Loucy (cell line): ENCODE measurements at regions not wholly inside any gene's neighbourhood (a gene's known extent, or its start where the extent isn't known, plus 50 kb on each side); places are given as distances from the start of the nearest gene placed in this dataset.

Experiments
- H2AFZ ChIP-seq: fragments of 200-600 bp; sonication (generic); 2 replicates; pipeline ENCODE4 v1.6.0; 2016; ENCODE audit warnings: antibody characterized with exemption, mild to moderate bottlenecking, low read length, moderate library complexity
- H3F3A ChIP-seq: fragments of 200-600 bp; 2 replicates; pipeline ENCODE4 v1.6.0; 2016; ENCODE audit warnings: antibody characterized with exemption, low read depth, mild to moderate bottlenecking
- H3K27me3 ChIP-seq: fragments of 200-600 bp; sonication (generic); 2 replicates; pipeline ENCODE4 v1.6.1; 2014; ENCODE audit warnings: low read length, mild to moderate bottlenecking; ENCODE audit not compliant: insufficient read depth, poor library complexity, severe bottlenecking
- H3K36me3 ChIP-seq: fragments of 200-600 bp; sonication (generic); 2 replicates; pipeline ENCODE4 v1.6.1; 2016; ENCODE audit warnings: low read length; ENCODE audit not compliant: insufficient read depth
- H3K4me1 ChIP-seq: fragments of 200-600 bp; sonication (generic); 2 replicates; pipeline ENCODE4 v1.5.1; 2014; ENCODE audit warnings: low read length, mild to moderate bottlenecking; ENCODE audit not compliant: insufficient read depth, poor library complexity, severe bottlenecking
- H3K4me2 ChIP-seq: fragments of 200-600 bp; sonication (generic); 2 replicates; pipeline ENCODE4 v1.6.0; 2014; ENCODE audit warnings: antibody characterized with exemption, low read length, low read depth, mild to moderate bottlenecking; ENCODE audit not compliant: poor library complexity, severe bottlenecking
- H3K4me3 ChIP-seq: fragments of 200-600 bp; sonication (generic); 2 replicates; pipeline ENCODE4 v1.5.1; 2014; ENCODE audit warnings: low read length, mild to moderate bottlenecking, mixed read lengths; ENCODE audit not compliant: poor library complexity, severe bottlenecking
- H3K79me2 ChIP-seq: fragments of 200-600 bp; sonication (generic); 2 replicates; pipeline ENCODE4 v1.6.1; 2014; ENCODE audit warnings: low read length; ENCODE audit not compliant: insufficient read depth
- H3K9ac ChIP-seq: fragments of 200-600 bp; sonication (generic); 2 replicates; pipeline ENCODE4 v1.6.0; 2014; ENCODE audit warnings: mild to moderate bottlenecking, low read depth, low read length, moderate library complexity; ENCODE audit not compliant: poor library complexity, severe bottlenecking
- H3K9me2 ChIP-seq: fragments of 200-600 bp; sonication (generic); replicated peaks from 2 replicates; pipeline ENCODE4 v1.6.1; 2016; ENCODE audit warnings: low read depth, low read length, mixed read lengths
- H3K9me3 ChIP-seq: fragments of 200-600 bp; sonication (generic); 2 replicates; pipeline ENCODE4 v1.6.1; 2014; ENCODE audit warnings: mild to moderate bottlenecking, antibody characterized with exemption, low read length, low read depth; ENCODE audit not compliant: insufficient read depth
- H4K20me1 ChIP-seq: fragments of 200-600 bp; sonication (generic); 2 replicates; pipeline ENCODE4 v1.6.0; 2014; ENCODE audit warnings: antibody characterized with exemption, low read length, mild to moderate bottlenecking; ENCODE audit not compliant: insufficient read depth, poor library complexity, severe bottlenecking
- CTCF ChIP-seq: fragments of 200-600 bp; sonication (generic); conservative IDR thresholded peaks from 2 replicates; pipeline ENCODE4 v1.5.1; 2014; ENCODE audit warnings: mild to moderate bottlenecking, antibody characterized with exemption, low read length
- EZH2phosphoT487 ChIP-seq: fragments of 200-600 bp; IDR thresholded peaks from 2 replicates; pipeline ENCODE4 v1.6.1; 2018; ENCODE audit warnings: antibody characterized with exemption, mild to moderate bottlenecking, moderate library complexity, borderline replicate concordance

GRCh38 chr12:58639318-58639934 lies 280.9 kb downstream of the LRIG3 start:
- no peaks in the 10 kb centered on the region for H3F3A ChIP-seq
- no peak overlapping the region for H3K4me2 ChIP-seq
- H3K9ac ChIP-seq: no peak overlapping the region
- H3K27me3 ChIP-seq: no peaks in the 10 kb centered on the region
- no peaks in the 10 kb centered on the region for H3K79me2 ChIP-seq
- no peaks in the 10 kb centered on the region for H3K36me3 ChIP-seq
- H3K9me3 ChIP-seq: no peaks in the 10 kb centered on the region
- no peaks in the 10 kb centered on the region for H3K9me2 ChIP-seq
- H2AFZ ChIP-seq: no peak overlapping the region
- H3K4me1 ChIP-seq: peaks cover 12% of the 10 kb centered on the region
- no peaks in the 10 kb centered on the region for H4K20me1 ChIP-seq
- H3K4me3 ChIP-seq: no peak overlapping the region
- TF ChIP-seq EZH2phosphoT487 (no peak), CTCF (no peak)

- Histone ChIP-seq H4K20me1 (no peaks in the 10 kb centered on the region), H3K36me3 (no peaks in the 10 kb centered on the region)
- TF ChIP-seq CTCF (no peak), EZH2phosphoT487 (no peak)
Measured at GRCh38 chr12:58640314-58640713, 280.0 kb downstream of the LRIG3 start.

GRCh38 chr12:58645946-58646345 lies 274.4 kb downstream of the LRIG3 start:
- Histone ChIP-seq H3F3A (no peaks in the 10 kb centered on the region), H3K27me3 (no peaks in the 10 kb centered on the region), H3K79me2 (no peaks in the 10 kb centered on the region), H3K4me1 (peaks cover 7% of the 10 kb centered on the region), H3K4me2 (no peak overlapping the region), H3K9ac (no peak overlapping the region), H3K4me3 (no peak overlapping the region), H3K9me2 (no peaks in the 10 kb centered on the region), H2AFZ (no peak overlapping the region), H4K20me1 (no peaks in the 10 kb centered on the region), H3K9me3 (no peaks in the 10 kb centered on the region), H3K36me3 (no peaks in the 10 kb centered on the region)
- TF ChIP-seq EZH2phosphoT487 (no peak), CTCF (no peak)

More at GRCh38 chr12:58640314-58640713, 280.0 kb downstream of the LRIG3 start:
- no peak overlapping the region for H3K9ac ChIP-seq
- H3K79me2 ChIP-seq: no peaks in the 10 kb centered on the region
- H3K27me3 ChIP-seq: no peaks in the 10 kb centered on the region
- H3K4me3 ChIP-seq: no peak overlapping the region
- no peaks in the 10 kb centered on the region for H3K9me2 ChIP-seq
- H3K4me2 ChIP-seq: no peak overlapping the region
- peaks cover 12% of the 10 kb centered on the region for H3K4me1 ChIP-seq
- H3F3A ChIP-seq: no peaks in the 10 kb centered on the region
- H2AFZ ChIP-seq: no peak overlapping the region
- H3K9me3 ChIP-seq: no peaks in the 10 kb centered on the region
